Epithelial cell of proximal tubule (primary cell): ENCODE measurements at regions not wholly inside any gene's neighbourhood (a gene's known extent, or its start where the extent isn't known, plus 50 kb on each side); places are given as distances from the start of the nearest gene placed in this dataset.

Experiments
- DNase-seq: peaks from one replicate; pipeline ENCODE4 v3.0.0-alpha.2; 2011; ENCODE audit warnings: low read depth
- H3K4me3 ChIP-seq: 2 replicates; pipeline ENCODE4 v1.5.1; 2011; ENCODE audit warnings: low read depth, mild to moderate bottlenecking, low read length
- TF ChIP-seq, protein P1 (sequence below): conservative IDR thresholded peaks from 2 replicates; pipeline ENCODE4 v1.5.1; 2012; ENCODE audit warnings: low read depth, mild to moderate bottlenecking, low read length

DNA sequence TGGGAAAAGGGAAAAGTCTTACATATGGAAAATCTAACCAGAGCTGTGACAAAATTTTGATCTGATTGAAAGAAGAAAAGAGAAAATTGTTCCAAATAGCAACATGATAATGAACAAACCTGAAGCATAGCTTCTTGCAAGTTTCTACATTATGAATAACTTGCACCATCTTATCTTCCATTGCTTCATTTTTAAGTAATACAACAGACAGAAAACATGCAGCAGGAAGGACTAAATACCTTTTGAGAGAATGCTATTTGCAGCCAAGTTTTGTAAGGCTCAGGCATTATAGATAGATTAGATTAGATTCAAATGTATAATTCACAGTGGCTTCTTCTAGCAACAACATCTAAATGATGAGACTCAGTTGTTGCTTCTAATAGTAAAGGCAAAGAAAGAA lies 441.4 kb downstream of the AEBP2 start:
- no peak for DNase-seq
- TF ChIP-seq, protein P1, sequence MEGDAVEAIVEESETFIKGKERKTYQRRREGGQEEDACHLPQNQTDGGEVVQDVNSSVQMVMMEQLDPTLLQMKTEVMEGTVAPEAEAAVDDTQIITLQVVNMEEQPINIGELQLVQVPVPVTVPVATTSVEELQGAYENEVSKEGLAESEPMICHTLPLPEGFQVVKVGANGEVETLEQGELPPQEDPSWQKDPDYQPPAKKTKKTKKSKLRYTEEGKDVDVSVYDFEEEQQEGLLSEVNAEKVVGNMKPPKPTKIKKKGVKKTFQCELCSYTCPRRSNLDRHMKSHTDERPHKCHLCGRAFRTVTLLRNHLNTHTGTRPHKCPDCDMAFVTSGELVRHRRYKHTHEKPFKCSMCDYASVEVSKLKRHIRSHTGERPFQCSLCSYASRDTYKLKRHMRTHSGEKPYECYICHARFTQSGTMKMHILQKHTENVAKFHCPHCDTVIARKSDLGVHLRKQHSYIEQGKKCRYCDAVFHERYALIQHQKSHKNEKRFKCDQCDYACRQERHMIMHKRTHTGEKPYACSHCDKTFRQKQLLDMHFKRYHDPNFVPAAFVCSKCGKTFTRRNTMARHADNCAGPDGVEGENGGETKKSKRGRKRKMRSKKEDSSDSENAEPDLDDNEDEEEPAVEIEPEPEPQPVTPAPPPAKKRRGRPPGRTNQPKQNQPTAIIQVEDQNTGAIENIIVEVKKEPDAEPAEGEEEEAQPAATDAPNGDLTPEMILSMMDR, result no peak
- H3K4me3 ChIP-seq, result no peak overlapping the region

DNA sequence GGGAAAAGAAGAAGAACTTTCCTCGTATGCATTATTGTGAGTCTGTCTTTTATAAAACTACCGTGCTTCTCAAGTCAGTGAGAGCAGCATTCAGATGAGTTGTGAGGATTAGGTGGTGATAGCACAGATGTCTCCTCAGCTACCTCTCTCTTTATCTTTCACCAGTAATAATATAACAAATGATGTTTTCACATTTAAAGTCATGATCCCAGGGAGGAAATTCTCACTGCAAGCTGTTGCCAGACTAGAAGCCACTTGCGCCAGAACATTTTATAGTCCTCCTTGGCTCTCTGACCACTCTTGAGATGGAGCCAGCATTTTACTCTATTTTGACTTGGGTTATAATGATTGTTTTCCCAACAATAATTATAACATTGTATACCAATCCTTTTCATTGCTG lies 443.1 kb downstream of the AEBP2 start:
- no peak for DNase-seq
- TF ChIP-seq, protein P1, result no peak
- no peak overlapping the region for H3K4me3 ChIP-seq

DNA sequence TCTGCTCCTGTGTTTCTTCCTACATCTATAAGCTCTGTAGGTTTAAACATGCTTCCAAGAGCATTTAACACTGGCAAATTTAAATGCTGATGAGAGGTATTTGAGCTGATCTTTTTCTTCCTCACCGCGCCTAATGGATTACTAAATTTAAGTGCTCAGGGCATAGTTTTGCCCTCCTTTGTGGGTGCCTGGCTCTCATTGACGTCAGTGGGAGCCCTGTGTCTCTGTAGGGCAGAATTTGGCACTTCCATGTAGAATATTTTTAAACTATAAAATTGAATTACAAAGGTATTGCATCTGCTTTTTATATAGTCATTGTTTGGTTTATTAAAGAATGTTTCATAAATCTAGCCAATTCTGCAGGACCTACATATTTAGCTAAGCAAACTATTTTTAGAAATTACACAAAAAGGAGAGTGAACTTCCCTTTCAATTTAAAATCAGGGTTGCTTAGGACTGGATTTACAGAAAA lies 444.8 kb downstream of the AEBP2 start:
- H3K4me3 ChIP-seq, result no peak overlapping the region
- TF ChIP-seq, protein P1, result no peak
- DNase-seq, result no peak

DNA sequence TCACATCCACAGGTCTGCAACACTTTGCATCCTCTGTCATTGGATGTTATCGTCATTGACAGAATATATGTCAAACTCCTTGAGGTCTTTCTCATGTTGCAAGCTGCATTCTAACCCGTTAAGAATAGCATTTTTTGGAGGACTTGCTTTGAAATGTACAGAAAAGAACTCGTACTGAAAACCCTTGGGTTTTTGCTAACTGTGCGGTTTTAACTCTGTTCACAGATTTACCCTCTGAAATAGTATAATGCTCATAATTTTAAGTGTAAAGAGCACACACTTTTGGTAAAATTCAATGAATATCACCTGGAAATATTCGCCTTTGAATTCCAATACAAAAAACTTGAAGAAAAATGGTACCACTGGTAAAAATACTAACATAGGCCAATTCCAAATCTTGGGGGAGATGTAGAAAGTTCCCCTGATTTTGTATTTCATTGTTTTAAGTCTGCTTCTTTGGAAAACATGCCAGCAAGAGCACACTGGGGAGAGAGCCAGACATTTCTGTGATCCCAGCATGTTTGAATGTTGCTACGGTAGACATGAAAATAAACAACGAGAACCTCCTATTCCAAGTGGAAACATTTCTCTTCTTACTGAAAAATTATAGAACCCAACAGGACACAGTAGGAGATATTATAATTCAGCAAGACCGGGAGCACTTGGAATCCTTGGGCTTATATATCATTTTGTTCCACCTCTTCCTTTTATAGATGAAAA lies 446.0 kb downstream of the AEBP2 start:
- TF ChIP-seq, protein P1, result no peak
- DNase-seq, result no peak
- H3K4me3 ChIP-seq, result no peak overlapping the region

DNA sequence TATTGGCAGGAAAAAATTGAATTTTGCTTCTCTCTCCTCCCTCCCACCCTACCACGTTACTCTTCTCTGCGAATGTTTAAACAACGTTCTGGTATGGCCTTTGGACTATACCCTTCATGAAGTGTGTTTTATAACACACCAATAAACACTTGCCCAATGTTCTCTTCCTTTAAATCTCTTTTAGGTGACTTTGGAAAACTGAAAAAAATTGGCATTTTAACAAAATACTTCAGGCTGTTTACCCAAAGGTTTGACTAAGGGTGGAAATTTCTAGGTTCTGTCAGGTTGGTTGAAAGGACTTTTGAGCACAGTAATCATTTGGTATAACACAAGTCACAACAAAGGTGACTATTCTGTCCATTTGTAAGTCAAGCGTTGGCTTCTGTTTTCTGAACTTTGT lies 446.8 kb downstream of the AEBP2 start:
- H3K4me3 ChIP-seq, result no peak overlapping the region
- TF ChIP-seq, protein P1, result no peak
- no peak for DNase-seq

DNA sequence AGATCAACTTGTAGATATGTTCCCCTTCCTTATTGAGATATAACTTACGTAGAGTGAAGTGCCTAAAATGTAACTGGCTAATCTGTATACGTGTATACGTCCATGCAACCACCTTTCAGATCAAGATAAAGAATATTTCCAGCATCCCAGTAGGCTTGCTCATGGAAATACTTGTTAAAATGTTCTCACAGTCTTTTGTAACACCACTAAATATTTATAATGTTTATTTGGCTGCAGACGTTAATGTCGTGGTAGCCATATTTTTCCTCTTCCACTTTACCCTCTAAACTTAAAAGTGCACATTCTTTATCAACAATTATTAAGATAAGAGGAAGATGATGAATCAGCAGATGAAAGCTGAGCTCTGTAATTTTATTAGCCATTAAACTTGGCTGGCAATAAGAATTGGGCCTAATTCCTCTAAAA lies 447.4 kb downstream of the AEBP2 start:
- no peak for DNase-seq
- TF ChIP-seq, protein P1, result no peak
- H3K4me3 ChIP-seq, result no peak overlapping the region

DNA sequence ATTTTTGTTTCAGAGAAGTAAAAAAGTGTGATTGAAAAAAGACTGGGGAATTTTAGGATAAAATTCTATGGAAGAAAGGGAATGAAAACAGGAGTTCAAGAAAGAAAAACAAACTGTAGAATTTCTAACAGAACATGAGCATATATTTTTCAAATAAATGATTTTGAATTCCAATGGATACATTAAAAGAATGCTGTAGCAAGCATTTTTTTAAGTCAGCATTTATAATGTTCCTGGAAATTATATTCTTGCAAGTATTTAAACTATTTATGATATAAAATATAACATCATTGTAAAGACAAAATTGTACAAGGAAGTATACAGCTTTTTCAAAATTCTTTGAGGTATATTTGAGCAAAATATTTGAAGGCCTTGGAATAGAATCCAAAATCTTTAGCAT lies 450.7 kb downstream of the AEBP2 start:
- no peak for DNase-seq
- H3K4me3 ChIP-seq, result no peak overlapping the region
- TF ChIP-seq, protein P1, result no peak
